SK-N-SH treated with all-trans-retinoic acid at 6 μM for 48 hours (cell line): ENCODE measurements at regions not wholly inside any gene's neighbourhood (a gene's known extent, or its start where the extent isn't known, plus 50 kb on each side); places are given as distances from the start of the nearest gene placed in this dataset.

ENCODE experiments used
- ATAC-seq: fragments of 200-7000 bp; cut with Tn5 transposase; 3 replicates; pipeline ENCODE4 v1.9.1; 2020; ENCODE audit warnings: mild to moderate bottlenecking, moderate library complexity
- ARNTL ChIP-seq: fragments of 450-650 bp; formaldehyde crosslinking; IDR thresholded peaks from 2 replicates; pipeline ENCODE4 v1.5.0; 2020; ENCODE audit warnings: low read depth, mild to moderate bottlenecking, moderate library complexity, borderline replicate concordance
- BACH2 ChIP-seq: fragments of 250-450 bp; sonication (Bioruptor Pico); IDR thresholded peaks from 2 replicates; pipeline ENCODE4 v1.9.0; 2021; ENCODE audit warnings: mild to moderate bottlenecking, borderline replicate concordance
- CREB5 ChIP-seq: fragments of 250-450 bp; sonication (Bioruptor Pico); IDR thresholded peaks from 2 replicates; pipeline ENCODE4 v1.5.1; 2020; ENCODE audit warnings: low read depth, mild to moderate bottlenecking, moderate library complexity
- CSDC2 ChIP-seq: fragments of 250-450 bp; sonication (Bioruptor Pico); IDR thresholded peaks from 2 replicates; pipeline ENCODE4 v1.5.0; 2020; ENCODE audit warnings: mild to moderate bottlenecking, moderate library complexity
- CSRNP3 ChIP-seq: fragments of 250-450 bp; sonication (Bioruptor Pico); IDR thresholded peaks from 2 replicates; pipeline ENCODE4 v1.5.1; 2021; ENCODE audit warnings: mild to moderate bottlenecking, moderate library complexity
- ESRRG ChIP-seq: fragments of 250-450 bp; sonication (Bioruptor Pico); IDR thresholded peaks from 2 replicates; pipeline ENCODE4 v1.6.1; 2021; ENCODE audit warnings: mild to moderate bottlenecking
- GLIS3 ChIP-seq: fragments of 250-450 bp; sonication (Bioruptor Pico); IDR thresholded peaks from 2 replicates; pipeline ENCODE4 v1.5.0; 2020; ENCODE audit warnings: mild to moderate bottlenecking, moderate library complexity
- ISL1 ChIP-seq: fragments of 250-450 bp; sonication (Bioruptor Pico); IDR thresholded peaks from 2 replicates; pipeline ENCODE4 v2.1.2; 2022; ENCODE audit warnings: mild to moderate bottlenecking, moderate library complexity
- OSR1 ChIP-seq: fragments of 250-450 bp; sonication (Bioruptor Pico); IDR thresholded peaks from 2 replicates; pipeline ENCODE4 v1.8.0; 2022; ENCODE audit warnings: moderate library complexity, mild to moderate bottlenecking, inconsistent platforms
- PATZ1 ChIP-seq: fragments of 250-450 bp; sonication (Bioruptor Pico); IDR thresholded peaks from 2 replicates; pipeline ENCODE4 v1.8.0; 2020; ENCODE audit warnings: mild to moderate bottlenecking, moderate library complexity, borderline replicate concordance
- POU6F1 ChIP-seq: fragments of 250-450 bp; sonication (Bioruptor Pico); IDR thresholded peaks from 2 replicates; pipeline ENCODE4 v1.8.0; 2021; ENCODE audit warnings: low read depth, mild to moderate bottlenecking, moderate library complexity, borderline replicate concordance
- SNAI2 ChIP-seq: fragments of 250-450 bp; sonication (Bioruptor Pico); IDR thresholded peaks from 2 replicates; pipeline ENCODE4 v1.5.0; 2020; ENCODE audit warnings: mild to moderate bottlenecking, moderate library complexity
- TCF4 ChIP-seq: fragments of 250-450 bp; sonication (Bioruptor Pico); IDR thresholded peaks from 2 replicates; pipeline ENCODE4 v1.8.0; 2021; ENCODE audit warnings: mild to moderate bottlenecking, moderate library complexity, borderline replicate concordance
- TOX ChIP-seq: fragments of 250-450 bp; sonication (Bioruptor Pico); IDR thresholded peaks from 2 replicates; pipeline ENCODE4 v1.8.0; 2021; ENCODE audit warnings: mild to moderate bottlenecking, moderate library complexity, borderline replicate concordance
- ZC3H10 ChIP-seq: fragments of 250-450 bp; sonication (Bioruptor Pico); IDR thresholded peaks from 2 replicates; pipeline ENCODE4 v1.5.1; 2021; ENCODE audit warnings: mild to moderate bottlenecking, moderate library complexity
- ZFP3 ChIP-seq: fragments of 250-450 bp; sonication (Bioruptor Pico); IDR thresholded peaks from 2 replicates; pipeline ENCODE4 v1.5.0; 2020; ENCODE audit warnings: mild to moderate bottlenecking, moderate library complexity
- ZFP30 ChIP-seq: fragments of 450-650 bp; formaldehyde crosslinking; IDR thresholded peaks from 2 replicates; pipeline ENCODE4 v1.5.0; 2022; ENCODE audit warnings: mild to moderate bottlenecking, moderate library complexity
- ZNF70 ChIP-seq: fragments of 450-650 bp; formaldehyde crosslinking; IDR thresholded peaks from 2 replicates; pipeline ENCODE4 v1.5.0; 2020; ENCODE audit warnings: mild to moderate bottlenecking, moderate library complexity
- ZNF8 ChIP-seq: fragments of 450-650 bp; formaldehyde crosslinking; IDR thresholded peaks from 2 replicates; pipeline ENCODE4 v1.5.0; 2020; ENCODE audit warnings: mild to moderate bottlenecking, moderate library complexity
- TF ChIP-seq, protein P1 (sequence below): fragments of 250-450 bp; sonication (Bioruptor Pico); IDR thresholded peaks from 2 replicates; pipeline ENCODE4 v1.5.0; 2020; ENCODE audit warnings: mild to moderate bottlenecking, moderate library complexity

GRCh38 chr4:28211676-28212470 lies 1351.2 kb downstream of the STIM2 start:
- TF ChIP-seq ZC3H10 (CRISPR knock-in tag): no peak
- TF ChIP-seq GLIS3: no peak
- no peak for TF ChIP-seq PATZ1
- no peak for TF ChIP-seq ARNTL (CRISPR knock-in tag)
- no peak for TF ChIP-seq ESRRG (CRISPR knock-in tag)
- no peak for TF ChIP-seq POU6F1 (CRISPR knock-in tag)
- TF ChIP-seq ISL1: no peak
- TF ChIP-seq ZFP30 (CRISPR knock-in tag): no peak
- TF ChIP-seq TCF4 (CRISPR knock-in tag): no peak
- no peak for TF ChIP-seq OSR1 (CRISPR knock-in tag)
- TF ChIP-seq ZFP3 (CRISPR knock-in tag): no peak
- no peak for ATAC-seq

DNA sequence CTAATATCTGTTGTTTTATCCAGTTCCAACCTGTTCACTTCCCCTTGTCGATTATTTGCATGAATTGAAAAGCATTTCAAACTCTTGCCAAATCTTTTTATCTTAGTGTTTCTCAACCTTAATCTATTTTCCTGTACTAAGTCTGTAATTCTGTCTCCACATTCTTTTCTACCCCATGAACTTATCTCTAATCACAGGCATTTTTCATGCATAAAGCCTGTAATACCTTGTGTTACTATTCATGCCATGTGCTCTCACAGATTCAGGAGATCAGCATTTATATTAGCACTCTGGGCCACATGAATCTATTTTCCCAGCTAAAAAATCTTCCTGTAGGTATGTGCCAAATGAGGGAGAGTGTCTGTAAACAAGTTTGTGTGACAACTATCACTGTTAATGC lies 1360.9 kb downstream of the STIM2 start:
- no peak for ATAC-seq
- TF ChIP-seq ZNF70 (CRISPR knock-in tag) (no peak), TOX (CRISPR knock-in tag) (no peak)

GRCh38 chr4:28225050-28225449 lies 1364.4 kb downstream of the STIM2 start:
- peak; percentile 96 for ATAC-seq
- no peak for TF ChIP-seq SNAI2 (CRISPR knock-in tag)
- TF ChIP-seq GLIS3: no peak
- TF ChIP-seq ZNF8 (CRISPR knock-in tag): no peak
- TF ChIP-seq TOX (CRISPR knock-in tag): no peak
- TF ChIP-seq ZNF70 (CRISPR knock-in tag): no peak
- no peak for TF ChIP-seq POU6F1 (CRISPR knock-in tag)
- TF ChIP-seq CSRNP3: no peak
- TF ChIP-seq OSR1 (CRISPR knock-in tag): no peak
- no peak for TF ChIP-seq ZFP3 (CRISPR knock-in tag)
- TF ChIP-seq ESRRG (CRISPR knock-in tag): no peak
- no peak for TF ChIP-seq BACH2 (CRISPR knock-in tag)
- TF ChIP-seq, protein P1, sequence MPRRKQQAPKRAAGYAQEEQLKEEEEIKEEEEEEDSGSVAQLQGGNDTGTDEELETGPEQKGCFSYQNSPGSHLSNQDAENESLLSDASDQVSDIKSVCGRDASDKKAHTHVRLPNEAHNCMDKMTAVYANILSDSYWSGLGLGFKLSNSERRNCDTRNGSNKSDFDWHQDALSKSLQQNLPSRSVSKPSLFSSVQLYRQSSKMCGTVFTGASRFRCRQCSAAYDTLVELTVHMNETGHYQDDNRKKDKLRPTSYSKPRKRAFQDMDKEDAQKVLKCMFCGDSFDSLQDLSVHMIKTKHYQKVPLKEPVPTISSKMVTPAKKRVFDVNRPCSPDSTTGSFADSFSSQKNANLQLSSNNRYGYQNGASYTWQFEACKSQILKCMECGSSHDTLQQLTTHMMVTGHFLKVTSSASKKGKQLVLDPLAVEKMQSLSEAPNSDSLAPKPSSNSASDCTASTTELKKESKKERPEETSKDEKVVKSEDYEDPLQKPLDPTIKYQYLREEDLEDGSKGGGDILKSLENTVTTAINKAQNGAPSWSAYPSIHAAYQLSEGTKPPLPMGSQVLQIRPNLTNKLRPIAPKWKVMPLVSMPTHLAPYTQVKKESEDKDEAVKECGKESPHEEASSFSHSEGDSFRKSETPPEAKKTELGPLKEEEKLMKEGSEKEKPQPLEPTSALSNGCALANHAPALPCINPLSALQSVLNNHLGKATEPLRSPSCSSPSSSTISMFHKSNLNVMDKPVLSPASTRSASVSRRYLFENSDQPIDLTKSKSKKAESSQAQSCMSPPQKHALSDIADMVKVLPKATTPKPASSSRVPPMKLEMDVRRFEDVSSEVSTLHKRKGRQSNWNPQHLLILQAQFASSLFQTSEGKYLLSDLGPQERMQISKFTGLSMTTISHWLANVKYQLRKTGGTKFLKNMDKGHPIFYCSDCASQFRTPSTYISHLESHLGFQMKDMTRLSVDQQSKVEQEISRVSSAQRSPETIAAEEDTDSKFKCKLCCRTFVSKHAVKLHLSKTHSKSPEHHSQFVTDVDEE (CRISPR knock-in tag): no peak
- no peak for TF ChIP-seq CREB5
- TF ChIP-seq ZFP30 (CRISPR knock-in tag): no peak
- no peak for TF ChIP-seq CSDC2 (CRISPR knock-in tag)
- TF ChIP-seq, all 23 proteins: peak for 0
